SW 1271 (cell line): ENCODE measurements at regions not wholly inside any gene's neighbourhood (a gene's known extent, or its start where the extent isn't known, plus 50 kb on each side); places are given as distances from the start of the nearest gene placed in this dataset.

ENCODE experiments used
- DNase-seq, 2 experiments: peaks; one replicate each; lab custom pipeline; 2025; lab: John Stamatoyannopoulos, UW

- DNase-seq: no peak
These were observed 522.1 kb downstream of the NR4A2 start for GRCh38 chr2:155810411-155810810.

- DNase-seq: no peak
These were observed 529.6 kb downstream of the NR4A2 start for GRCh38 chr2:155802888-155803287.

GRCh38 chr2:155792666-155793065, 539.9 kb downstream of the NR4A2 start:
- DNase-seq: no peak

GRCh38 chr2:155770516-155770915, 562.0 kb downstream of the NR4A2 start:
- no peak for DNase-seq

- no peak for DNase-seq
These were observed 566.0 kb downstream of the NR4A2 start for GRCh38 chr2:155766342-155767115.

GRCh38 chr2:155755481-155755880, 577.0 kb downstream of the NR4A2 start:
- no peak for DNase-seq

GRCh38 chr2:155748131-155748530, 584.4 kb downstream of the NR4A2 start:
- DNase-seq: no peak

GRCh38 chr2:155747531-155747930, 585.0 kb downstream of the NR4A2 start:
- no peak for DNase-seq

- no peak for DNase-seq
These were observed 599.2 kb downstream of the NR4A2 start for GRCh38 chr2:155733091-155733853.

GRCh38 chr2:155730804-155731203, 601.7 kb downstream of the NR4A2 start:
- DNase-seq: no peak

- no peak for DNase-seq
These were observed 605.2 kb downstream of the NR4A2 start for GRCh38 chr2:155727187-155727895.

GRCh38 chr2:155722290-155722689, 610.2 kb downstream of the NR4A2 start:
- no peak for DNase-seq

GRCh38 chr2:155715705-155716104, 616.8 kb downstream of the NR4A2 start:
- DNase-seq: no peak

GRCh38 chr2:155714983-155715382, 617.5 kb downstream of the NR4A2 start:
- DNase-seq: no peak

- DNase-seq: no peak
These were observed 624.5 kb downstream of the NR4A2 start for GRCh38 chr2:155708071-155708470.

- DNase-seq: no peak
These were observed 628.6 kb downstream of the NR4A2 start for GRCh38 chr2:155703917-155704316.

GRCh38 chr2:155703048-155703447, 629.5 kb downstream of the NR4A2 start:
- no peak for DNase-seq

- no peak for DNase-seq
These were observed 630.8 kb downstream of the NR4A2 start for GRCh38 chr2:155701721-155702120.

GRCh38 chr2:155696571-155696970, 636.0 kb downstream of the NR4A2 start:
- DNase-seq: no peak

- no peak for DNase-seq
These were observed 637.0 kb downstream of the NR4A2 start for GRCh38 chr2:155695505-155695904.

- DNase-seq: no peak
These were observed 639.7 kb downstream of the NR4A2 start for GRCh38 chr2:155692856-155693255.

GRCh38 chr2:155692106-155692505, 640.4 kb downstream of the NR4A2 start:
- no peak for DNase-seq

GRCh38 chr2:155690785-155691184, 641.7 kb downstream of the NR4A2 start:
- DNase-seq: no peak
